ENCODE measurements at regions not wholly inside any gene's neighbourhood (a gene's known extent, or its start where the extent isn't known, plus 50 kb on each side); places are given as distances from the start of the nearest gene placed in this dataset.

DNA sequence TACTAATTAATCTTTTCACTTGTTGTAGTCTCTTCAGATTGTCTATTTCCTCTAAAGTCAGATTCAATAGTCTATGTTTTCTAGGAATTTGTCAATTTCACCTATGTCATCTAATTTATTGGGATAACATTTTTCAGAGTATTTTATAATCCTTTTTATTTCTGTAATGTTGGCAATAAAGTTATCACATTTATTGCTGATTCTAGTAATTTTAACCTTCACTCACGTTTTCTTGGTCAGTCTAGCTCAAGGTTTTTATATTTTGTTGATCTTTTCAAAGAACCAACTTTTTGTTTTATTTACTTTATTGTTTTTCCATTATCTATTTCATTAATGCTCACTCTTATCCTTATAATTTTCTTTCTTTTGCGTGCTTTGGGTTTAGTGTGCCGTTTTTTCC is 97.9 kb upstream of the GNG12 start:
- Histone ChIP-seq H3K4me2 (no peak overlapping the region), H3K9me2 (replicated peaks; ENCODE audit: insufficient read depth) (no peaks in the 10 kb centered on the region), H3K27me3 (no peaks in the 10 kb centered on the region), H3K27ac (no peak overlapping the region), H3K9me3 (ENCODE audit: low read depth) (no peaks in the 10 kb centered on the region), H3K4me3 (no peak overlapping the region), H2AFZ (no peak overlapping the region), H3K4me1 (ENCODE audit: insufficient read depth) (no peaks in the 10 kb centered on the region), H4K20me1 (ENCODE audit: insufficient read depth, poor library complexity, severe bottlenecking) (no peaks in the 10 kb centered on the region), H3K79me2 (no peaks in the 10 kb centered on the region), H3K36me3 (replicated peaks; ENCODE audit: insufficient read depth, low read depth) (no peaks in the 10 kb centered on the region)
- TF ChIP-seq, protein P1, sequence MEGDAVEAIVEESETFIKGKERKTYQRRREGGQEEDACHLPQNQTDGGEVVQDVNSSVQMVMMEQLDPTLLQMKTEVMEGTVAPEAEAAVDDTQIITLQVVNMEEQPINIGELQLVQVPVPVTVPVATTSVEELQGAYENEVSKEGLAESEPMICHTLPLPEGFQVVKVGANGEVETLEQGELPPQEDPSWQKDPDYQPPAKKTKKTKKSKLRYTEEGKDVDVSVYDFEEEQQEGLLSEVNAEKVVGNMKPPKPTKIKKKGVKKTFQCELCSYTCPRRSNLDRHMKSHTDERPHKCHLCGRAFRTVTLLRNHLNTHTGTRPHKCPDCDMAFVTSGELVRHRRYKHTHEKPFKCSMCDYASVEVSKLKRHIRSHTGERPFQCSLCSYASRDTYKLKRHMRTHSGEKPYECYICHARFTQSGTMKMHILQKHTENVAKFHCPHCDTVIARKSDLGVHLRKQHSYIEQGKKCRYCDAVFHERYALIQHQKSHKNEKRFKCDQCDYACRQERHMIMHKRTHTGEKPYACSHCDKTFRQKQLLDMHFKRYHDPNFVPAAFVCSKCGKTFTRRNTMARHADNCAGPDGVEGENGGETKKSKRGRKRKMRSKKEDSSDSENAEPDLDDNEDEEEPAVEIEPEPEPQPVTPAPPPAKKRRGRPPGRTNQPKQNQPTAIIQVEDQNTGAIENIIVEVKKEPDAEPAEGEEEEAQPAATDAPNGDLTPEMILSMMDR (IDR thresholded peaks at IDR 0.05; ENCODE audit: poor library complexity), result no peak
- TF ChIP-seq EZH2phosphoT487 (IDR thresholded peaks at IDR 0.05; ENCODE audit: low read depth, severe bottlenecking, unreplicated experiment), result no peak
- TF ChIP-seq EZH2 (IDR thresholded peaks at IDR 0.05; ENCODE audit: borderline replicate concordance), result no peak
- WGBS (ENCODE audit: low lambda C conversion rate, missing lambda C conversion rate), result 86% methylated on average over 3 of the region's 3 CpGs
- no peak for DNase-seq (ENCODE audit: low spot score)

- Histone ChIP-seq H3K4me3 (no peak overlapping the region), H3K4me1 (ENCODE audit: insufficient read depth) (no peaks in the 10 kb centered on the region), H3K79me2 (no peaks in the 10 kb centered on the region), H3K9me2 (replicated peaks; ENCODE audit: insufficient read depth) (no peaks in the 10 kb centered on the region), H3K27ac (no peak overlapping the region), H3K27me3 (no peaks in the 10 kb centered on the region), H3K9me3 (ENCODE audit: low read depth) (no peaks in the 10 kb centered on the region), H2AFZ (no peak overlapping the region), H4K20me1 (ENCODE audit: insufficient read depth, poor library complexity, severe bottlenecking) (no peaks in the 10 kb centered on the region), H3K4me2 (no peak overlapping the region), H3K36me3 (replicated peaks; ENCODE audit: insufficient read depth, low read depth) (no peaks in the 10 kb centered on the region)
- 72% methylated on average over 1 of the region's 1 CpG for WGBS (ENCODE audit: low lambda C conversion rate, missing lambda C conversion rate)
- no peak for DNase-seq (ENCODE audit: low spot score)
- TF ChIP-seq EZH2 (IDR thresholded peaks at IDR 0.05; ENCODE audit: borderline replicate concordance), result no peak
- TF ChIP-seq, protein P1 (IDR thresholded peaks at IDR 0.05; ENCODE audit: poor library complexity), result no peak
- TF ChIP-seq EZH2phosphoT487 (IDR thresholded peaks at IDR 0.05; ENCODE audit: low read depth, severe bottlenecking, unreplicated experiment), result no peak
Observed at GRCh38 chr1:67923074-67923473, 89.8 kb upstream of the GNG12 start.

DNA sequence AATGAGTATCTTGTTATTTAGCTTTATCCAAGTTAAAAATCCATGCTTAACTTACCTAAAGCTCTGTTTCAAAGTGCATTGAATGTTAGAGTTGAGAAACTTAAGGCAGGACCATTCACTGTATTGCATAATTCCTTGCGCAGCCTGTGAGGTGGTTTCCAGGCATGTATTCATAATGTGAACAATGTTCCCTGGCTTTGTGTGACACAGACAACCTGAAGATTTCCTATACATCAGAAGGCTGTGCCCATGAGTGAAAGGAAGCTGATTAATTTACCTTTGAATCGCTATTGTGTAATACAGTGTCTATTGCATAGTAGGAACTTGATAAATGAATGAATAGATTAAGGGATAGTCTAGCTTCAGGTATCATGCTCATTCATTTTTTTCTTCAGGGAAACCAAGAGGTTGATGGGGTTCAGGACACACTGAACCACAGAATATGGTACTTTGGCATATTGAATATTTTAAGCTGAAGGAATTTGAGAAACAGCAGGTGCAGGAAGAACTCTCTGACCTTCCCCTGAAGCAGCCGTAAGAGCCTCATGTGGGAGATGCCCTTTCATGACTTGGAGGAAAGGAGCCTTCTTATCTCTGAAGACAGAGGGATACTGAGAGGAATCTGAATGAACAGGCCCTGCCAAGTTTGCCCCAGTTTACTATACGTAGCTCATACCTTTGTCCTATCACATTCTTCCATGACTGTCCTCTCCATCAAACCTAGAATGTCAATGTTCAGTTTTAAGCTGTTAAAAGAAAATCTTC is 88.6 kb upstream of the GNG12 start:
- Histone ChIP-seq H2AFZ (no peak overlapping the region), H3K4me3 (no peak overlapping the region), H4K20me1 (ENCODE audit: insufficient read depth, poor library complexity, severe bottlenecking) (no peaks in the 10 kb centered on the region), H3K9me2 (replicated peaks; ENCODE audit: insufficient read depth) (no peaks in the 10 kb centered on the region), H3K27me3 (no peaks in the 10 kb centered on the region), H3K4me1 (ENCODE audit: insufficient read depth) (no peaks in the 10 kb centered on the region), H3K9me3 (ENCODE audit: low read depth) (no peaks in the 10 kb centered on the region), H3K27ac (no peak overlapping the region), H3K79me2 (no peaks in the 10 kb centered on the region), H3K36me3 (replicated peaks; ENCODE audit: insufficient read depth, low read depth) (no peaks in the 10 kb centered on the region), H3K4me2 (no peak overlapping the region)
- WGBS (ENCODE audit: low lambda C conversion rate, missing lambda C conversion rate), result 92% methylated on average over 4 of the region's 4 CpGs
- DNase-seq (ENCODE audit: low spot score), result no peak
- TF ChIP-seq, protein P1 (IDR thresholded peaks at IDR 0.05; ENCODE audit: poor library complexity), result no peak
- TF ChIP-seq EZH2phosphoT487 (IDR thresholded peaks at IDR 0.05; ENCODE audit: low read depth, severe bottlenecking, unreplicated experiment), result no peak
- no peak for TF ChIP-seq EZH2 (IDR thresholded peaks at IDR 0.05; ENCODE audit: borderline replicate concordance)
